Lower leg skin (tissue), 4 donors: ENCODE measurements at regions not wholly inside any gene's neighbourhood (a gene's known extent, or its start where the extent isn't known, plus 50 kb on each side); places are given as distances from the start of the nearest gene placed in this dataset.

Experiments
- DNase-seq, 2 donors: peaks; one replicate each; pipeline ENCODE4 v3.0.0-alpha.2; 2019; ENCODE audit warnings: low spot score in 2 of 2
- H3K4me3 ChIP-seq: fragments of 200-600 bp; sonication (generic); 2 replicates; pipeline ENCODE4 v1.5.1; 2017; ENCODE audit warnings: mild to moderate bottlenecking, low read depth; ENCODE audit not compliant: poor library complexity, severe bottlenecking
- CTCF ChIP-seq, 3 donors: fragments of 450-650 bp; IDR thresholded peaks; one replicate each; pipeline ENCODE4 v1.5.1; 2016; ENCODE audit warnings: antibody characterized with exemption in 3 of 3, mild to moderate bottlenecking in 3 of 3, moderate library complexity in 2 of 3
- POLR2A ChIP-seq, 2 donors: fragments of 450-650 bp; IDR thresholded peaks; one replicate each; pipeline ENCODE4 v1.6.1; 2016 to 2017; ENCODE audit warnings: antibody characterized with exemption in 2 of 2, mild to moderate bottlenecking in 1 of 2, moderate library complexity in 1 of 2
- WGBS, 2 donors: methylation state at CpG; one replicate each; pipeline ENCODE4 v1.1.5; 2018; 5-methylcytosine and 5-hydroxymethylcytosine counted together
- intact Hi-C: fragments of 100-400 bp; cut with DNase I; formaldehyde crosslinking; loops from one replicate; pipeline ENCODE4 v1.15.0; 2023; ENCODE audit warnings: low total_unique reads

- WGBS, 2 donors, result 85 to 87% methylated on average over 1 of the region's 1 CpG
- TF ChIP-seq CTCF (IDR thresholded peaks at IDR 0.05) (no peak), POLR2A (IDR thresholded peaks at IDR 0.05) (no peak)
- H3K4me3 ChIP-seq, result no peak overlapping the region
- DNase-seq, result no peak
- intact Hi-C loops, result no loop called here
Measured at GRCh38 chr14:53885136-53885640, 71.4 kb downstream of the BMP4 start.

- WGBS, 2 donors, result 89 to 96% methylated on average over 1 of the region's 1 CpG
- intact Hi-C loops, result no loop called here
- no peak overlapping the region for H3K4me3 ChIP-seq
- TF ChIP-seq POLR2A (IDR thresholded peaks at IDR 0.05) (no peak), CTCF (IDR thresholded peaks at IDR 0.05) (no peak)
- DNase-seq, result no peak
Measured at GRCh38 chr14:53884601-53885000, 72.0 kb downstream of the BMP4 start.

- no peak for DNase-seq
- intact Hi-C loops, result no loop called here
- H3K4me3 ChIP-seq, result no peak overlapping the region
- TF ChIP-seq POLR2A (IDR thresholded peaks at IDR 0.05), result no peak
- no peak for TF ChIP-seq CTCF (IDR thresholded peaks at IDR 0.05)
- 96 to 98% methylated on average over 4 of the region's 4 CpGs for WGBS, 2 donors
Measured at GRCh38 chr14:53883739-53884138, 72.9 kb downstream of the BMP4 start.

GRCh38 chr14:53882684-53883083 lies 73.9 kb downstream of the BMP4 start:
- no peak overlapping the region for H3K4me3 ChIP-seq
- WGBS, 2 donors, result 50 to 62% methylated on average over 4 of the region's 4 CpGs
- DNase-seq, result no peak
- intact Hi-C loops, result no loop called here
- TF ChIP-seq CTCF (IDR thresholded peaks at IDR 0.05), result no peak
- TF ChIP-seq POLR2A (IDR thresholded peaks at IDR 0.05), result no peak

GRCh38 chr14:53881921-53882320 lies 74.7 kb downstream of the BMP4 start:
- intact Hi-C loops, result no loop called here
- 69 to 71% methylated on average over 5 of the region's 5 CpGs for WGBS, 2 donors
- TF ChIP-seq CTCF (IDR thresholded peaks at IDR 0.05) (no peak), POLR2A (IDR thresholded peaks at IDR 0.05) (no peak)
- no peak overlapping the region for H3K4me3 ChIP-seq
- no peak for DNase-seq

- no peak for TF ChIP-seq CTCF (IDR thresholded peaks at IDR 0.05)
- no peak for TF ChIP-seq POLR2A (IDR thresholded peaks at IDR 0.05)
- WGBS, 2 donors, result 63 to 66% methylated on average over 4 of the region's 4 CpGs
- intact Hi-C loops, result no loop called here
- no peak for DNase-seq
- H3K4me3 ChIP-seq, result no peak overlapping the region
Measured at GRCh38 chr14:53881161-53881871, 75.3 kb downstream of the BMP4 start.
